UCSD-AML1 (cell line): ENCODE measurements at regions not wholly inside any gene's neighbourhood (a gene's known extent, or its start where the extent isn't known, plus 50 kb on each side); places are given as distances from the start of the nearest gene placed in this dataset.
A peak's percentile ranks its signal among the peaks of the same experiment; 100 is the strongest.
"Not testable (repeated sequence)": the region's sequence is repeated elsewhere in the genome, so short reads cannot be mapped to it uniquely, and the experiment has no call there.

ENCODE experiments used
- DNase-seq: peaks from one replicate; lab custom pipeline; 2025; ENCODE audit not compliant: unreplicated experiment; lab: John Stamatoyannopoulos, UW

- no peak for DNase-seq
Observed at GRCh38 chr3:166688665-166689064, 691.4 kb downstream of the ZBBX start.

GRCh38 chr3:166685246-166685645 is 694.9 kb downstream of the ZBBX start:
- no peak for DNase-seq

DNA sequence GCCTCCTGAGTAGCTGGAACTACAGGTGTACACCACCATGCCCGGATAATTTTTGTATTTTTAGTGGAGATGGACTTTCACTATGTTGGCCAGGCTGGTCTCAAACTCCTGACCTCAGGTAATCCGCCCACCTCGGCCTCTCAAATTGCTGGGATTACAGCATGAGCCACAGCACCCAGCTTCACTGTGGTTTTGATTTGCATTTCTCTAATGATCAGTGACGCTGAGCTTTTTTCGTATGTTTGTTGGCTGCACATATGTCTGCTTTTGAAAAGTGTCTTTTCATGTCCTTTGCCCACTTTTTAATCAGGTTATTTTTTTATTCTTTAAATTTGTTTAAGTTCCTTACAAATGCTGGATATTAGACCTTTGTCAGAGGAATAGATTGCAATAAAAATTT is 696.0 kb downstream of the ZBBX start:
- DNase-seq: not testable (repeated sequence)

GRCh38 chr3:166669781-166670180 is 710.3 kb downstream of the ZBBX start:
- DNase-seq: no peak

- no peak for DNase-seq
Observed at GRCh38 chr3:166663194-166663593, 716.9 kb downstream of the ZBBX start.

GRCh38 chr3:166661621-166662020 is 718.5 kb downstream of the ZBBX start:
- DNase-seq: no peak

- no peak for DNase-seq
Observed at GRCh38 chr3:166660962-166661361, 719.1 kb downstream of the ZBBX start.

GRCh38 chr3:166637984-166638530 is 742.0 kb downstream of the ZBBX start:
- no peak for DNase-seq

DNA sequence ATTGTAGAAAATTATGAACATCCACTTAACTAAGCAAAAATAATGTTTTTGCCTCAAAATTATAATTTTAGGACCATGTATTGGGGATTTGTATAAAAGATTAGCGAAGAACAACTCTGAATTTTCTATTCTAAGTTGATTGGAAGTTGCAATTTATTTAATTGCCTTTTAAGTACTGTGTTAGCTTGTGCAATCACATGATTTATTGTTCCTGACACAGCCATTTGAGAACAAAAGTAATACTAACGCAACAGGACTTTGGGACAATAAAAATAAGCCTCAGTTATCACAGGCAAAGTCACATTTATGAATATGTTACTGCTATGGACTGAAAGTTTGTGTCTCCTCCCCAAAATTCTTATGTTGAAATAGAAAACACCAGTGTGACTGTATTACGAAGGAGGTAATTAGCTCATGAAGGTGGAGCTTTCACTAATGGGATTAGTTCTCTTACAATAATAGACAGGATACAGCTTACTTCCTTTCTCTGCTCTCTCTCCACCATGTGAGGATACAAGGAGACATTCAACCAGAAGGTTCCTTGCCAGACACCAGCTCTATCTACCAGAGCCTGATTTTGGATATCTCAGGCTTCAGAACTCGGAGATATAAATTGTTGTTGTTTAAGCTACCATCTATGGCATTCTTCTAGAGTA is 745.9 kb downstream of the ZBBX start:
- no peak for DNase-seq

DNA sequence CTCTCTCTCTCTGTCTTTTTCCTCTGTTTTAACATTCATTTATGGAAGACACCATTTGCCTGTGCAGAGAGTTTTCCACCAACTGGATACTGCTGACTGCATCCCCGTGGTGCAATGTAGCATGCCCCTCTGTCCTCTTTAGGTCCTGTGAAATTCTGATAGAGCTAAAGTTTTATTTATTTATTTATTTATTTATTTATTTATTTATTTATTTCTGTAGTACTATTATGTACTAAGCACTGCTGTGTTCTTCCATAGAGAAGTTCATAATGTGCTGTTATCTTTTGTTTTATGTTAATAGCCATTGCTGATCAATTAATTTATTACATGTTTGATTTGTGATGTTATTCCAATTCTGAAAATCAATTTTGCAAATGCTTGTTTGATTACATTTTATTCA is 749.9 kb downstream of the ZBBX start:
- no peak for DNase-seq

- peak; percentile 4 for DNase-seq
Observed at GRCh38 chr3:166613365-166613764, 766.7 kb downstream of the ZBBX start.

GRCh38 chr3:166612761-166613160 is 767.3 kb downstream of the ZBBX start:
- not testable (repeated sequence) for DNase-seq

DNA sequence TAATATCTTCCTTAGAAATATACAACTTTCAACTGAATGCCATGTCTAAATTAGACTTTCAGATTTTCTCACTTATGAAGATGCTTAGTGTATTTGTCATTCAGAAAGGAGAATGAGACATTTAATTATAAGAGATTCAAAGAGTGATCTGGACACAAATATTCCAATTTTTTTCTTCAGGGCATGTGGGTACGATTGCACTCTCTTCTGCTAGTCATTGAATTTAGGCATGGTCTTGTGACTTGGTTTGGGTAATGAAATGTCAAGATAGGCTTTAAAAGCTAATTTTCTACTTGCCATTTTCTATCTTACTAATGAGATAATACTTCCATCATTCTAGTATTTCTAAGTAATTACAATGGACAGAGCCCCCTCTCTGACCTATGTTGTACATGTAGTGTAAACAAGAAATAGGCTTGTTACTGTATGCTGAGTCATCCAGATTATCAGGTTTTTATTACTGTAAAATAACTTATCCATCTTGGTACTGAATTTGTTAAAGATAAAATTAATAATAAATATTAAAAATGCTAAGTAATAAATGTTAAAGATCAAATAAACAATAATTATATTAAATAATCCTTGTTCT is 770.8 kb upstream of the BCHE start:
- DNase-seq: no peak

GRCh38 chr3:166606988-166607387 is 769.8 kb upstream of the BCHE start:
- no peak for DNase-seq

DNA sequence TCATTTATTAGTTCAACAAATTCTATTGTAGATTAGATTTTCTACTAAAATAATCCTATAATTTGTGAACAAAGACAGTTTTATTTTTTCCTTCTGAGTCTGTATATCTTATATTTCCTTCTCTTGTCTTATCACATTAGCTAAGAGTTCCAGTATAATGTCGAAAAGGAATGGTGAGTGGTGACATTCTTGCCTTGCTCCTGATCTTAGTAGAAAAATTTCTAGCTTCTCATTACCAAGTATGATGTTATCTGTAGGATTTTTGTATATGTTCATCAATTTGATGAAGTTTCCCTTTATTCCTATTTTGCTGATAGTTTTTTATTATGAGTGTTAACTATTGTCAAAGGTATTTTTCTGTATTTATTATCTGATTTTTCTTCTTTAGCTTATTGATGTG is 756.6 kb upstream of the BCHE start:
- no peak for DNase-seq

DNA sequence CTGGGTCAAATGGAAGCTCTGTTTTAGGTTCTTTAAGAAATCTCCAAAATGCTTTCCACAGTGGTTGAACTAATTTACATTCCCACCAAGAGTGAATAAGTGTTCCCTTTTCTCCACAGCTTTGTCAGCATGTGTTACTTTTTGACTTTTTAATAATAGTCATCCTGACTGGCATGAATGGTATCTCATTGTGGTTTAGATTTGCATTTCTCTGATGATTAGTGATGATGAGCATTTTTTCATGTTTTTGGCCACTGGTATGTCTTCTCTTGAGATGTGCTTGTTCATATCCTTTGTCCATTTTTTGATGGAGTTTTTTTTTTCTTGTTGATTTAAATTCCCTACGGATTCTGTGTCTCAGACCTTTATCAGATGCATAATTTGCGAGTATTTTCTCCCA is 745.0 kb upstream of the BCHE start:
- no peak for DNase-seq

GRCh38 chr3:166580561-166580960 is 743.3 kb upstream of the BCHE start:
- no peak for DNase-seq

DNA sequence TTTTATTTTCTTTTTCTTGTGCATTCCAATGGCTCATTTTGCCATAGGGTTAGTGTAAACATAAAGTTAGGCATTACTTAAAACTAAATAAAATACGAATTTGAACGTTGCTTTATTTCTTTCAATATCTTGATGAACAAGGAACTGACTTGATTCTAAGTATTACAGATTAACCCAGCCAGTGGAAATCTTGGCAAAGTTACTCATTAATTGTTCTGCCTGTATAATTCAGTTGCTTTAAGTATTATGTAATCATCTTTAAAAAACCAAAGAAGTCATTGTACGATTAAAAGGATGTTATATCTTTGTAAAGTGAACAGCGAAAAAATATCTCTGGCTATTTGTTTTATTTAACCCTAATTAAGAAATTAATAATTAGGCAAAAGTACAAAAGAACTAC is 737.9 kb upstream of the BCHE start:
- DNase-seq: no peak

DNA sequence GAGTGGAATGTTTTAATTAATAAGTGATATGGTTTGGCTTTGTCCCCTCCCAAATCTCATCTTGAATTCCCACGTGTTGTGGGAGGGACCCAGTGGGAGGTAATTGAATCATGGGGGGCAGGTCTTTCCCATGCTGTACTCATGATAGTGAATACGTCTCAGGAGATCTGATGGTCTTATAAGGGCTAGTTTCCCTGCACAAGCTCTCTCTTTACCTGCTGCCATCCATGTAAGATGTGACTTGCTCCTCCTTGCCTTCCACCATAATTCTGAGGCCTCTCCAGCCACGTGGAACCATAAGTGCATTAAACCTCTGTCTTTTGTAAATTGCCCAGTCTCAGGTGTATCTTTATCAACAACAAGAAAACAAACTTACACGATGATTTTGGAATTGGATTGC is 734.5 kb upstream of the BCHE start:
- not testable (repeated sequence) for DNase-seq

DNA sequence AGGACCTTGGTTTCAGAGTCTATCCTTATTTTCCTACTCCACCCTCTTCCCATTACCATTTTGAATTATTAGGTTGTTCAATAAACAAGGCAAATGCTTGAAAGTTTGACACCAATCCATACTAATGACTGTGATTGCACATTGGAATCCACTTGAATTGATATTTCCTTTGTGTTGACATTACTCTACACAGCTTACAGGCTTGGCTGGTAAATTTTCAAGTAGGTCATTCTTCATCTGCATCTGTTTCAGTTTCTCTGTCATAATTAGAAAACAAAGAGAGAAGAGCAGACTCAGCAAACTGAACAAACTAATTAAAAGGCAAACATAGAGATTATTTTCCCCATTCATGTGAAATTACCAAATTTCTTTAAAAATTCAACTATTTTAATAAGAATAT is 732.9 kb upstream of the BCHE start:
- DNase-seq: no peak

DNA sequence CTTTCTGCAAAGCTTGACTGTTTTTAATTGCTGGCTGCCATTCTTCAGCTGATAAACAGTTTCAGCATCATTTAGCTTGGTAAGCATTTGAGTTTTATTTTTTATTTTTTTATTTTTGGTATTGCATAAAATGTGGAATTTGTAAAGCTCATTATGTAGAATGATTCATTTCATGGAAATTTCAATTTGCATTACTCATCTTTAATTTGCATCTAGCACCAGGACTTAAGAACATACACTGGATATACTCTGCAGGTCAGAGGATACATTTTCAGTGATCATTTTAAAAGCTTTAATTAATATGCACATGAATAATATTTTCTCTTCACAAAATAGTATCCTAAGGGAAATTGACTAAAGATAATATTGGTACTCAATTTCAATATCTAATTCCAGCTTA is 732.4 kb upstream of the BCHE start:
- DNase-seq: no peak

GRCh38 chr3:166560253-166560652 is 723.0 kb upstream of the BCHE start:
- no peak for DNase-seq

GRCh38 chr3:166556955-166557354 is 719.7 kb upstream of the BCHE start:
- no peak for DNase-seq
